GM18520 (cell line): ENCODE measurements at regions not wholly inside any gene's neighbourhood (a gene's known extent, or its start where the extent isn't known, plus 50 kb on each side); places are given as distances from the start of the nearest gene placed in this dataset.

Experiments
- ATAC-seq: cut with Tn5 transposase; IDR thresholded peaks from one replicate; pipeline ENCODE4 v1.9.1; 2021; ENCODE audit not compliant: unreplicated experiment

DNA sequence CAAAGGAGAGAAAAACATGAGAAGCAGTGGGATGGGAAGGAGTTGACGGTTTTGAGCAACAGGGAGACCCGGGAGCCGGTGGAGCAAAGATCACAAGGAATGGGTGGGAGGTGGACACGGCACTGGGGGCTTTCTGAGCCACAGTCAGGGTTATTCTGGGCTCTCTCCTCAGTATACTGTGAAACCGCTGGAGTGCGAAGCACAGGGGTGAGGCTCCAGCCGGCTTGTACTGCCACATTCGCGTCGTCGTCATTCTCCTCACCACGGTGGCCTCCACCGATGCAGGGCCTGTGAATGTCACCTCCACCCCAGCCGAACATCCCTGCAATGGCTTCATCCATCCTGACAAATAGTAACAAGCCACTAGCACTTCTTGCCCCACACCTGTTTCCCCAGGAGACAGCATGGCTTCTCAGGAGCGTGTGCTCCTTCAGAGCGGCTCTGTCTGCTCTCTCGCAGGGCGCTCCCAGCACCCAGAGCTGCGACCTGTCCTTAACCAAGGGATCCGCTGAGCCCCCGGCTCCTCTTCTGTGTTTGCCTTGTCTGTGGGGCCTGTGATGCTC, 1165.3 kb downstream of the TBC1D22A start:
- no peak for ATAC-seq

DNA sequence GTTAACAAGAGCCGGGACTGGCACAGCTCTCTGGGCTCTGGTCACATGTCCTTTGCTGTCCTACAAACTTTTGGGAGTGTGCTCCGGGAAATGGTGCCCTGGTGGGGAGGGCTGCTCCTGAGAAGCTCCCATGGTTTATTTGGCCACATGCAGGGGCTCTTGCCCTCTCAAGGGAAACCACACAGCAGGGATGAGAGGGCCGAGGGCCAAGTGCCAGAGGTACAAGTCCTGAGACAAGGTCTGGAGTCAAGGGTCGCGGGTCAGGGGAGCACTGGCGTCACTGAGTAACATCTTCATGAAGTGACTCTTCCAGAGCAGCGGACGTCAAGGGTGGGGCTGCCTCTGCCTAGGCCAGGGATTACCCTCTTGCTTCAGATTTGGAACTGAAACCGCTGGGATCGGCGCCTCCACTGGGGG, 1160.6 kb downstream of the TBC1D22A start:
- no peak for ATAC-seq

DNA sequence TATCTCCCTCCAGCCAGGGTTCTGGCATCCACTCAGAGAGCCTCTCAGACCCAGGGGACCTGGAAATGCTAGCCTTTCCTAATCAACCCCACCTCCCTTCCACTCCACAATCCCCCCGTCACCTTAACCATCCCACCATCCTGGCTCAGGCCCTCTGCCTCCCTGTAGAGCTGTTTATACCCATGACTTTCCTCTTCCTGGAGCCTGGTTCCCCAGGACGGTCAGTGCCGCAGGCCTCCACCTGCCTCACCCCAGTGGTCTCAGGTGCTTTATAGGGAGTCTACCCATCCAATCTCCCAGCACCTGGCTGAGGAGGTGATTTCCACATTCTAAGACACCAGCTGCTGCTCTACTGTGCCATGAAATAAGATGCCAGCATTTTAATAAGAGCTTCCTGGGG, 1159.5 kb downstream of the TBC1D22A start:
- no peak for ATAC-seq

DNA sequence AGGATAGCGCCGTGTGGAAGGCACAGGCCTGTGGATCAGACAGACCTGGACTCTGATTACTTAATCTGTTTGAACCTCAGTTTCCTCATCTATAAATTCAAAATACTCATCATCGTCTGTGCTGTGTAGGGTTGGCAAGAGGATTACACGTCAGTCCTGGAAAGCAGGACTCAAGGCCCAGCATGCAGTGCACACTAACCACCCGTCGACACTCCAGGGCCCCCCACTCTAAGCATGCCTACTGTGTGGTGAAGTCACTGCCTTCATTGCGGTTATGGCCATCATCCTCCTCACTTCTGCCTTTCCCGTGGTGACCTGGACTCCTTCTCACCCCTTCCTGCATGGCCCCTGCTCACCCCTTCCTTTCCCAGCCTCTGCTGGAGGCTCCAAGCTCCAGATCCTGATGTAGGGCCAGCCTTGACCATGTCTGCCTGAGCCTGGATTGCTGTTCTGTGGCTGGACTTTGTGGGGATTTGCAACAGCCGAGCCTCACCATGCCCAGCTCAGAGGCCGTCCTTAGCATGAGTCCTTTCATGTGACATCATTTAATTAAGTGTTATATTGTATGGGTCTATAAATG, 1158.0 kb downstream of the TBC1D22A start:
- no peak for ATAC-seq

DNA sequence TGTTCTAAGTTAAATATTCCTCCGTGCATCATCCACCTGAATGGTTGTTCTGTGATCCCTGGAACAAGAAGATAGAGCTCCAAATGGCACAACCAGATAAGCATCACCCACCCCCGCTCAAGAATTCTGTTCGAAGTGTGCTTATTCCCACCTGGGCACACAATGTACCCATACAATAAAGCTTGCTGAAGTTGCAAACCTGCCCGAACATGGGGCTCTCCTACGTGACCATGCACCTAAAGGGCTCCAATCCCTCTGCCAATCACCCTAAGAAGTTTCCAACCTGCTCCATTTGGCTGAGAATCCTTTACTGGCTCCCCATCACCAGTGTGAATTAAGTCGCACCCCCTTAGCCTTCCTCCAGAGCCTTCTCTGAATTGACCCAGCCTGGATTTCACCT, 1157.4 kb downstream of the TBC1D22A start:
- no peak for ATAC-seq

DNA sequence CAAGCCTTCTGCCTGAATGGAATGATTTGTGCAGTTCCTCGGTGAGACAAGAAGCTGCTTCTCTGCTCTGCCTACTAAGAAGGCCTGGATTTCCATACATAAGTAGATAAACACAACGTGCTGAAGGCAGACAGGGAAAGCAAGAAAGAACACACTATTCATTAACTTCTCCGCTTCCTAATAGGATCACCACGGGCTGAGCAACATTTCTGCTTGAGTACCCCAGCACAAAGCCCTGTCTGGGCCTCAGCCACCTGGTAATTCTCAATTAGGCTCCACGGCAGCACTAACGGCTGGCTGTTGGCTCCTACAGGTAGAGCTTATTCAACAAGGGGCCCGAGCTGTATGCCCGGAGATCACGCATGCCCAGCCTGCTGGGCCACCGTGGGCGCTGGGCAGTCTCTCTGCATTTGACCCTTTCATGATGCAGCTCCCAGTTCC, 1156.6 kb downstream of the TBC1D22A start:
- ATAC-seq: no peak

DNA sequence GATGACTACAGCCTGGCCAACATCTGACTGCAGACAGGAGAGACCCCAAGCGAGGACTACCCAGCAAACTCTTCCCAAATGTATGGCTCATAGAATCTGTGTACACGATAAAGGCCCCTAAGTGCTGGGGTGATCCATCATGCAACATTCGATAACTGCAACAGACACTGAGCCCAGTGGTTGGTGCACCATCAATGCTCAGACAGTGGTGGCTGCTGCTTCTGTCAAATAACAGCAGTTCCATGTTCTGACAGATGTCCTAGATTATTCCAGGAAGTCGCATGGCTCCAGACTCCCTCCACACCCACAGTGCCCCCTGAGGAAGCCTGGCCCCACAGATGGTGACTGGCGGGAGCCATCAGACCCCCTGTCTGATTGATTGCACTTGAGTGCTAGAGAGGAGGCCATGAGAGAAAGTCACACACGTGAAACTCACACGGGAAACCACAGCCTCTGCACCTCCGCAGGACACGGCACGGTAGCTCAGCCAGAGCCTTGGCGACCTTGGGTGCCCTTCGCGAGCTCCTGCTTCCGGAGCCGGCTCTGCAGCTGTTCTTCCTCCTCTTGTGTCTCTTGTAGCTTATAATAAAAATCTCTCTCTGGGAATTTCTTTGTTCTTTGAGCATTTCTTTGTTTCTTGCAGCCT, 1155.9 kb downstream of the TBC1D22A start:
- no peak for ATAC-seq

DNA sequence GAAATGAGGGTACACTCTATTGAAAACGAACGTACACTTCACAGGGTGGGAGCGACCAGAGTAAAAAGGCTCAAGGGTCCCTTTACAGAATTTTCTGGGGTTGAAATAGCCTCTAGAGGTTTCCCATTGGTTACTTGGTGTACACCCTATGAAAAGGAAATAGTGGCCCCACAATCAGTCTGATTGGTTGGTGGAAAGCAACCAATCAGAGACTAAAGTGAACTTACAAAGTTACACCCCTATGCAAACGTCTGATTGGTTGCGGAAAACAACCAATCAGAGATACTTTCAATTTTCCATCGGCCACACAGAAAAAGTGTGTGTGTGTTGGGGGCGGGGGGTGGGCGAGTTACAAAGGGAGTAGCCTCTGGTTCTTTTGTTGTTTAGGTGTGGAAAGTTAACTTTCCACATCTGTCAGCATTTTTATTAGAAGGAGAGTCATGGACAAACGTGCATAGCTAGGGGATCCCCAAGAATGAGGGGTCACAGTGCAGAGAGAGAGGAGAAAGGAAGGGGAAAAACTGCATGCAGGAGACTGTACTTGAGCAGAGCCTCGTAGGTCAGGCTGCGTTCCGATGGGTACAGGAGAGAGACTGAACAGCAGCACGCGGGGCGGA, 1152.1 kb downstream of the TBC1D22A start:
- ATAC-seq: no peak

DNA sequence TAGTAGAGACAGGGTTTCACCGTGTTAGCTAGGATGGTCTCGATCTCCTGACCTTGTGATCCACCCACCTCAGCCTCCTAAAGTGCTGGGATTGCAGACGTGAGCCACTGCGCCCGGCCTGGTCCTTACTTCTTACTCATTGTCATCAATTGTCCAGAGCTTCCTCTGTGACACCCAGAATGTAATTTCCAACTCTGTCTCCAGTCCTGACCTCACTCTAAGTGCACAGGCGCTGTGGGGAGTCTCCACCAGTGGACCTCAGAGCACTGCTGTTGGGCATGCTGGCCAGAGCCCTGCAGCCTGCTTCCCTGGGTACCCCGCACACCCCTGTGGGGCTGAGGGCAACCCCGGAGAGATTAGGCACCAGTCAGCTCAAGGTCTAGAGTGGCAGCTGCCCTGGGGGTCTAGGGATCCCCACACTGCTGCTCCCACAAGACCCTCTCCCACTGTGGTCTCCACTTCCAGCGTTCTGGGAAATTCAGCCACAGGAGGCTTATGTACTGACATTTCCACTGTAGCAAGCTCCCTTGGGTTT, 1140.3 kb downstream of the TBC1D22A start:
- ATAC-seq: no peak

DNA sequence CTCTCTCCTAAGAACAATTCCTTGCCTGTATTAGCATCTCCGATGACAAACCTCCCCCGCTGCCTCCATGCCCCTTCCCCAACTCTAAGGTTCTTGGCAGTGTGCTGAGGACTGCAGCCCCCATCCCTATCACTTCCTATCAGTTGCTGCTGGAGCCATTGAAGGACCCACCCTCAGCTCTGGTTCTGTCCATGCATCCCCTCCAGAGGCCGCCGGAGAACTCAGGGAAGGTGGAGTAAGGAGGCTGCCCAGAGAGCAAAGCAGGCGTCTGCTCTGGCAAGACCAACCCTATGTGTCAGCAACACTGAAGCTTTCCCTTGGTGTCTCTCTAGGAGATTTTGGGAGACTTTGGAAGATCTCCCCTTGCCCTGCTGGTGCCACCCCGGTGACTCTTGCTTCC, 1139.5 kb downstream of the TBC1D22A start:
- no peak for ATAC-seq

DNA sequence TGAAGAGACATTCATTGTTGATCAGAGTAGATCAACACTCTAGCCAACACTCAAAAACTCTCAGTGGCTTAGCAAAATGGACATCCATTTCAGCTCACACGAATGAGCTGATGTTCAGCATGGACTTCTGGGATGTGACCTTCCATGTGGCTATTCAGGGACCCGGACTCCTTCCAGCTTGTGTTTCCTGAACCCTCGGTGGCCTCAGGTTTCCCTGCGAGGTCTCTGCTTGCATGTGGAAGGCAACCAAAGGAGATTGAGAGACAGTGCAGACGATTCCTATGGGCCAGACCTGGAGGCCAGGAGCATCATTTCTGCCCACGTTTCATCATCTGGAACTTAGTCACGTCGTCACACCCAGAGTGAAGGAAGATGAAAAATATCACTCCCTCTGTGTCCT, 1137.4 kb downstream of the TBC1D22A start:
- no peak for ATAC-seq

DNA sequence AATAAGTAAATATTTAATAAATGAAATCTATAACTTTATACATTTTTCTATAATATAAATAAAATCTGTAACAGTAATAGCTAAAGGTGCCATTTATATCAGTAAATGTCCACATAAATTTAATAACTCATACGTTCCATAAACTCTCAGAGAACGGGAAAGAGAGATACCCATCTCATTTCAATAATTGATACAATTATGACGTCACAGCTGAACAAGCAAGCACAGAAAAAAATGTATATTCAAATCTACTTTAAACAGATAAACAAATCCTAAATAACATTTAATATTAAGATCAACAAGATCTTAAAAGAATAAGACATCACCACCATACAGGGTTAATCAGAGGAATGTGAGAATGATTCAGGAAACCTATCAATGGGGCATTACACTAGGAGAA, 1136.5 kb downstream of the TBC1D22A start:
- no peak for ATAC-seq

DNA sequence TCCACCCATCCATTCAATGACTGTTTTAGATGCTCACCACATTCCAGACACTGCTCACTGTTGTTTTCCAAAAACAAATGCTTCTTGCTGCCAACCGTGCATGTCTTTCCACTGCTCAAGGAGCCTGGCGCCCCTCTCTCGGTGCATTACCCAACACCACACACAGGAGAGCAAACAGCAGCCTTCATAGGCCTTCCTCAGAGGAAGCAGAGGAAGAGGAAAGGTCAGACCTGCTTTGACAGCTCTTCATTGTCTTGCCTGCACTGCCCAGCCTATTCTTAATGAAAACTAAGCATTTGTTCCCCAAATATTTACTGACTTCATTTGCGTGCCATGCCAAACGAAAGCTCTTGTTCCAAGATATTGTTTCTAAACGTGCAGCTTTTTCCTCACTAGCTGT, 1129.2 kb downstream of the TBC1D22A start:
- no peak for ATAC-seq

DNA sequence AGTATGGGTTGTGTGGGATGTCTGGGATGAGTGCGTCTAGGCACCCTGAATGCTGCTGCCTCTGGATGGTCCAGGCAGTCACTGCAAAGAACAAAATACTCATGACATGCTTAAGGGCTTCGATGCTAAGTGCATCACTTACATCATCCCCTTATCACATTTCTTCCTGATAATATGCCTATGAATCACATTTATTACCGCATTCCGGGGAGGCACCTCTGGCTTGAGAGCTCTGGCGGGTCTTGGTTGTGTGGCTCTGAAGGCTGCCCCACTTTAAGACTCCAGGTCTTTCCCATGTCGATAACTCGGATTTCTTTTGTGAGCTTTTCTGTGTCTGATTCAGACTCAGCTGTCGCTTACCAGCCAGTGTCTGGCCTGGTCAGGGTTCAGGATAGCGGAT, 1126.4 kb downstream of the TBC1D22A start:
- no peak for ATAC-seq

DNA sequence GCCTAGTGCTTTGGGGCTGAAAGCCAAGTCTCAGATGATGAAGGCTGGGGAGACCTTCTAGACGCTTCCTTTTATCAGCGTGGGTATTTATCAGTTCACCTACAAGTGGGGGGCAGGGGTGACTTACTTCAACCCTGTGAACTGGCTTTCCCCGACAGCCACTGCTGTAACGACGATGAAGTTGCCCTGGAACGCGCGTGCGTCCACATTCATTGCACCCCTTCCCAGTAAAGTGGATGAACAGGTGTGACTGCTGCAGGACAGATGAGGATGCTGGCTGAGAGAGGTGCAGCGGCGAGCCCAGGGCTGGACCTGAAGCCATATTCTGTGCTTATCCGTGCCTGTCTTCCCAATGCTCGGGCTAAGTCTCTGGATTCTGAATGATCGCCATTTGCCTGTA, 1122.3 kb downstream of the TBC1D22A start:
- no peak for ATAC-seq

DNA sequence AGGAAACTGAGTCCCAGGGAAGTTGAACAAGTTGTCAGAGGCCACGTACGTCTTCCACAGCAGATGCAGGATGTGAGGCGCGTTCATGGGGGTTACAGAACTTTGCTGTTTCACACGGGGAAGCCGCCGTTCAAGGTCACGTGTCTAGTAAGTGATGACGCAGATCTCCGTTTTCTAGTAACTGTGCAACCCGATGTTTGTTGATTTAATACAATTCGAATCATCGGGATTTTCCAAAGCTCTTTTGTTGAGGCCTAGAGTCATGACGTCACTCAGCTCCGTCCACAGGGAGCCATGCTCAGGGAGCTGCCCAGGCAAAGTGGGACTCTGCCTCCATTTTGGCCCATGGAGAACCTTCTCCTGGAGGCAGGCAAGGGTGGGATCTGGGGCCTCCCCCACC, 1121.8 kb downstream of the TBC1D22A start:
- no peak for ATAC-seq

DNA sequence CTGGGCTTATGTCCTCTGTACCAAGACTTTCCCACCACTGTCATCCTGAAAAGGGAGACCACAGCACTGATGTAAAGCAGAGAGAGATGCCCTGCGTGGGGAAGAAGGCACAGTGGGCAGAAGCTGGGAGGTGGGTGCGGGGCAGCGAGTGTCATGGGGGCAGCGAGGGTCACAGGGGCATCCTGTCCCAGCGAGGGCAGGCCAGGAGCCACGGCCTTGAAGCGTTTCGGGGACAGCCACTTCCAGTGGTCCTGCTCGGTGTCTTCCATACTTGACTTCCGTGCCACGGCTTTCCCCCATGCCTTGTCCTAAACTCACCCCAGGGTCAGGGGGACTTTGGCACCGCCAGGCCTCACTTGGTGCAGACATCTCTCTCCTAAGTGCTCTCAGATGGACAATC, 1121.3 kb downstream of the TBC1D22A start:
- ATAC-seq: no peak

DNA sequence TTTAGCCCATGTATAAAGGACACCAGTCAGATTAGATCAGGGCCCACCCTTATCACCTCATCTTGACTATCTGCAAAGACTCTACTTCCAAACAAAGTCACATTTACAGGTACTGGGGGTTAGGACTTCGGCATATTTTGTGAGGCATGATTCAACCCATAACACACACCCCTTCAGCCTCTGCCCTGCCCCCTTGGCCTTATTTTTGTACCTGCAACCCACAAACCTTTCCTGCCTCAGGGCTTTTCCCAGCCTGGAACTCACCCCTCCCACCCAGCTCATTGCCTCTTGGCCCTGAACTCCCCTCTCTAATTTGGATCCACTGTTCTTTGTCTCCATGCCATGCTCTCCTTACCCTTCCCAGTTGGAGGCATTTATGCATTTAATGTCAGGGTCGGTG, 1116.9 kb downstream of the TBC1D22A start:
- no peak for ATAC-seq

DNA sequence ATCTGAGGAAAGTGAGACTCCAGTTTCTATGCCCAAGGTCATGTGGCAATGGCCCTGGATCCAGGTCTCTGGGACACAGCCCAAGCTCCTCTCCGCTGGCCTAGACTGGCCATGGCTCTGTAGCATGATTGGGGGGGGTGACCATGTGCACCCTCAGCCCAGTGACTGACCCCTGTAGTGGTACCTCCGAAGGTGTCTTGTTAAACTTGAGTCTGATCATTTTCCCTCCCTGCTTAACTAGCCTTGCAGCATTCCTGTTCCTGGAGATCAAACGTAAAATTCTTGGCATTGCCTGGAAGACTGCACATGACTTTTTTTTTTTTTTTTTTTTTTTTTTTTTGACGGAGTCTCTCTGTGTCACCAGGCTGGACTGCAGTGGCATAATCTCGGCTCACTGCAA, 1116.0 kb downstream of the TBC1D22A start:
- ATAC-seq: no peak

DNA sequence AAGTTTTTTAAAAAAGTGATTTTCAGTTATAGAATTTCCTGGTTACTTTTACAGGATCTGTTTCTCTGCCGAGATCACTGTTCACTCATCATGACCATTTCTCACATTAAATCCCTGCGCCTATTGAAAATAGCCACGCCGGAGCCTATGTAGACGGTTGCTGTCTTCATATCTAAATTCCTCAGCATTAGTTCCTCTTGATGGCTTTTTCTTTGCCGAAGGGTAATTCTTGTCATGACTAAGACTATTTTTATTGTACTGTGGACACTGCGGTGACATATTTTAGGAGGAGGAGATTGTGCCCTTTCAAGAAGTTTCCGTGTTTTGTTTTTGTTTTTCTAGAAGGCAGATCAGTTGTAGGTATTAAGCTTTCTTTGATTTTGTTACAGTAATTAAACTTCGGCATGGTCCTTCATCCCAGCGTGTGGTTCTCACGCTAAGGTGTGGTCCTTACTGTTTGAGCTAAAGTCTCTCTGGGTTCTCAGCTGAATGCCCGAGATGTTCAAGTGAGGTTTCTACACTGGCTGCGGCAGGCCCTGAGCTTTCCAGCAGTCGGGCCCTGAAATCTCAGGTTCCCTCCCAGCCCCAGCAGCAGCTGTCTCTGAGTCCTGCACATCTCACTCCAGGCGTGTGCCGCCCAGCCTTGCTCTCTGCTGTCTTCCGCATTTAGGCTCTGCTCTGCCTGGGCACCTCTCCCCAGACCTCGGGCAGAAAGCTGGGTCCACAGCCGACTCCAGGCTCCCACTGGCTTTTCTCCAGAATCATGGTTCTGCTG, 1110.5 kb downstream of the TBC1D22A start:
- no peak for ATAC-seq

DNA sequence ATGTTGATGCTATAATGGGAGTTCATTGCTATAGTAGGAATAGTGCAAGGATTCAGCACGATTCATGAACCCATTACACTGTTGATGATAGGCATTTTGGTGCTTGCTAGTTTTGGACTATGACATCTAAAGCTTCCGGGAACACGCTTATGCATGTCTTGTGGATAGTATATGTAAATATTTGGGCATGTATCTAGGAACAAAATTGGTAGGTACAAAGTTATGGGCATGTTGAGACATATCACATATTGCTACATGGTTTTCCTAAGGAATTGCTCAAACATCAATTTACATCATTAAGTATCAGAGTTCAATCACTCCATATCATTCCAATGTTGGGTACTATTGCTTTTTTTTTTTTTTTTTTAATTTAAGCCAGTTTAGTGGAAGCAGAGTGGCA, 1103.2 kb downstream of the TBC1D22A start:
- no peak for ATAC-seq
